GM18498 (cell line): ENCODE measurements at regions not wholly inside any gene's neighbourhood (a gene's known extent, or its start where the extent isn't known, plus 50 kb on each side); places are given as distances from the start of the nearest gene placed in this dataset.

ENCODE experiments used
- ATAC-seq: cut with Tn5 transposase; IDR thresholded peaks from one replicate; pipeline ENCODE4 v1.9.1; 2021; ENCODE audit warnings: mild to moderate bottlenecking, moderate library complexity; ENCODE audit not compliant: unreplicated experiment

- ATAC-seq, result no peak
Measured at GRCh38 chr9:27991221-27991620, 417.9 kb upstream of the C9orf72 start.

- no peak for ATAC-seq
Measured at GRCh38 chr9:28001096-28001495, 427.8 kb upstream of the C9orf72 start.

DNA sequence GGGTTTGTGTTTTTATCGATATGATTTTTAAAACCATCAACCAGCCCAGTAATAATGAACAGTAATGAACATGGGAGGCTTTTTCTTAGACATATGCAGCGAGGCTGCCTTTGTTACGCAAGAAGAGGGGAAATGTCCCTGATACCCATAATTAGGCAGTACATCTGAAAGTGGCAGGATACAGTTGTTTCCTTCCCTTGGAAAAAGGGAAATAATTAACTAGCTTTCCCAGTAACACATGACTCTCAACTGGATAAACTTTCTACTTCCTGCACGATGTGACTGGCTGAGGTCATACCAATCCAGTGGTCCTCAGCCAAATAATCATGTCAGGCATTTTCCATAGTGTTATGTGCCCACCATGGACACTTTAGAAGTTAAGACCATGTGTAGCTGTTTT, 431.6 kb upstream of the C9orf72 start:
- no peak for ATAC-seq

DNA sequence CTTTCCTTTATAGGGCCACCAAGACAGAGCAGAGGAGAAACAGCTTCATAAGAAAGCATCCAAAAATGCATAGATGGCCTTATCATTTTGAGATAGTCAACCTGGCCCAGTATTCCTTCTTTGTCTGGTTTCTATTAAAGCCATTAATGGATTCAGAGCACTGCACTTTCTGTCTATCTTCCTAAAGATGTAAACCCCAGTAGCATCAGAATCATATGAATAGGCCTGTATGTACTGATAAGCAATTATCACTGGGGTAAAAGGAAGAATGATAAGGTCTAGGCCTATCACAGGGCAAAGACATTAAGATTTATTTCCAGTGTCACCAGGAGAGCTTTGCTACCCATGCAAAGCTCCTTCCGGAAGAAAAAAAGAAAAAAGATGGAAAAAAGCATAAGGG, 432.5 kb upstream of the C9orf72 start:
- no peak for ATAC-seq

GRCh38 chr9:28007097-28007817, 434.0 kb upstream of the C9orf72 start:
- ATAC-seq, result no peak

- no peak for ATAC-seq
Measured at GRCh38 chr9:28014212-28014611, 440.9 kb upstream of the C9orf72 start.

DNA sequence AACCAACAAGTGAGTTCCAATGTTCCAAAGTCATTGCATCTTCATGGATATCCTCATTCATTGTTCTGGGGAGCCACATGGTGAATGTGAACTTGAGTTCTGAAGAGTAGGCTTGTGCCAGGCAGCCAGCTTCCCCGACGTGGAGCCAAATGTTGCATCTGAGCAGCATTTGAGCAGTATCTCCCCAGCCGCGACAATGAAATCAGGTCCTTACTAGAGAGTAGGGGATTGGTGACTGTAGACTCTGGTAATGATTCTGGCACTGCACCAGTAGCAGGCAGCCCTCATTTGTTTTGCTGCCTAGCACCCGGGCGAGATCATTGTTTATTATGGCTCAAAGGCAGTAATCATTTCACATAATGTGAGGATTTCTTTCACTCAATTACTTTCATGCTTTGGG, 451.4 kb upstream of the C9orf72 start:
- no peak for ATAC-seq

DNA sequence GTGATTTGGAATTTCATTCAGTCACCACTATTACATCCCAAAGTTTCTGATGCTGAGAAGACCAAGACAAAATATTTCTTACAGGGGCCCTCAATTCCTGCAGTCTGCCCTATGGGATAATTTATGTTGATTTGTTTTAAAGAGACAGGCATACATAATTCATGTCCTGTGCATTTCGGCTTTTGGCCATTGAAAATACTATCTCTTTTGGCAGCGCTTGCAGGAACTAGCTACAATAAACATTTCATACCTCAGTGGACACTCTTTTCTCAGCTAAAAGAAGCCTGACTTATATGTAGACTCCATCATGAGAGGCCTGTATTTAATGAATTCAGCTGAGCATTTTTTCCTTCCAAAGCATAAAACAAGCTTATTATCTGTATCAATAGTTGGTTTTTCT, 451.9 kb upstream of the C9orf72 start:
- ATAC-seq, result no peak

DNA sequence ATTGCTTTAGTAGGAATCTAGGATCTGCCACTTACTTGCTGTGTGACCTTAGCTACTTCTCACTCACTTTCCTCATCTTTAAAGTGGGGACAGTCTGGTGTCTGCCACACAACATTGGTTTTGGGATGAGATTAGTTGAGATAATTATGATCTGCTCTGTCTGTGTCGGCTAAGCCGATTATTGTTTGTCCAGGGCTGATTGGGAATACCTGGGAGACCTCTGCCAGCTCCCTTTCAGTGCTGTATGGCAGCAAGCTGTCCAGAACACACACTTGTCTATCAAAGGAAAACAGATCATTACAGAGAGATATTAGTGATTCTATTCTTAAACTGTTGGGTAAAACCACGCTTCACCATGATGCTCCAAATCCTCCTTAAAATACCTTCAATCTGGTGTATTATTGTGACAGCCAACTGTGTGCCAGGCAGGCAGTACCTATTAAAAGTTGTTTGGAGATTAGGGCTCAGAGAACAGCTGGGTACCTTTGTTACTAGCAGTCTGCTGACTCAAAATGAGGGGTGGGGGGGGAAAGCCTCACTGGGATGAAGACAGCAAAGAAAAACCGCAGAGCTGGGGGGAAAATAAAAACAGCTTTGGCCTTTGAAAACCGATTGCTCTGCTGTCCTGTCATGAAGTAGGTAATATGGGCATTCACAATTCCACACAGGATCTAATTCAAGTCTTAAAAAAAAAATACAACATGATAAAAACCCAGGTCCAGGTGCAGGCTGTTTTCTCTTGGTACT, 458.4 kb upstream of the C9orf72 start:
- ATAC-seq, result no peak

DNA sequence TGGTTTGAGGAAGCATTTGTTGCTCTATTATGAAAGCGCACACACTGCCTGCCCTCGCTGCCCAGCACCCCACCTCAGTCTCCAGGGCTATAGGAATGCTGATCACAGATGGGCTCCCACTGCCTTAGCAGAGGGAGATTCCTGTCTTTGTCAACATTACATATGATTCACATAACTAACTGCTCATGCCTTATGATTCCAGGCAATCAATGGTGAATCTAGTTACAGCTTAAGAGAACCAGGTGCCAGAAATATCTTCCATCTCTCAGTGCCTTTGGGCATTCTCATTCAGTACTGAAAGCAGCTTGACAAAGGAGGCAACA, 458.9 kb upstream of the C9orf72 start:
- no peak for ATAC-seq

GRCh38 chr9:28034242-28034641, 461.0 kb upstream of the C9orf72 start:
- no peak for ATAC-seq

- no peak for ATAC-seq
Measured at GRCh38 chr9:28037968-28038367, 464.7 kb upstream of the C9orf72 start.

- no peak for ATAC-seq
Measured at GRCh38 chr9:28045051-28045450, 471.8 kb upstream of the C9orf72 start.

DNA sequence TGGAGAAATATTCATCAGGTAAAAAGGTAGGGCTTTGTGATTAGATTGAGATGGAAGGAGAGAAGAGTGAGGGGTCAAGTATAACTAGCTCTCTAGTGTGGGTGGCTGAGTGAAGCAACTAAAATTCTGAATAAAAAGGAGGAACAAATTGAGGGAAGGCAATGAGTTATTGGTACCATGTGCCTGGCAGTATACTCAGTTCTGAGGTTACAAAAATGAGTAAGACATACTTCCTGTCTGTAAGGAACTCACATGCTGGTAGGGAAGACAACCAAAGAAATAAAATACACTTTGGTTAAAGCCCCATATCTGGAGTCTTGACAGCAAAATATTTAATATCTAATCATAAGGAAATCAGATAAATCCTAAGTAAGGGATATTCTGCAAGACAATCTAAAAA, 476.8 kb upstream of the C9orf72 start:
- ATAC-seq, result no peak

GRCh38 chr9:28050941-28051340, 477.7 kb upstream of the C9orf72 start:
- no peak for ATAC-seq

DNA sequence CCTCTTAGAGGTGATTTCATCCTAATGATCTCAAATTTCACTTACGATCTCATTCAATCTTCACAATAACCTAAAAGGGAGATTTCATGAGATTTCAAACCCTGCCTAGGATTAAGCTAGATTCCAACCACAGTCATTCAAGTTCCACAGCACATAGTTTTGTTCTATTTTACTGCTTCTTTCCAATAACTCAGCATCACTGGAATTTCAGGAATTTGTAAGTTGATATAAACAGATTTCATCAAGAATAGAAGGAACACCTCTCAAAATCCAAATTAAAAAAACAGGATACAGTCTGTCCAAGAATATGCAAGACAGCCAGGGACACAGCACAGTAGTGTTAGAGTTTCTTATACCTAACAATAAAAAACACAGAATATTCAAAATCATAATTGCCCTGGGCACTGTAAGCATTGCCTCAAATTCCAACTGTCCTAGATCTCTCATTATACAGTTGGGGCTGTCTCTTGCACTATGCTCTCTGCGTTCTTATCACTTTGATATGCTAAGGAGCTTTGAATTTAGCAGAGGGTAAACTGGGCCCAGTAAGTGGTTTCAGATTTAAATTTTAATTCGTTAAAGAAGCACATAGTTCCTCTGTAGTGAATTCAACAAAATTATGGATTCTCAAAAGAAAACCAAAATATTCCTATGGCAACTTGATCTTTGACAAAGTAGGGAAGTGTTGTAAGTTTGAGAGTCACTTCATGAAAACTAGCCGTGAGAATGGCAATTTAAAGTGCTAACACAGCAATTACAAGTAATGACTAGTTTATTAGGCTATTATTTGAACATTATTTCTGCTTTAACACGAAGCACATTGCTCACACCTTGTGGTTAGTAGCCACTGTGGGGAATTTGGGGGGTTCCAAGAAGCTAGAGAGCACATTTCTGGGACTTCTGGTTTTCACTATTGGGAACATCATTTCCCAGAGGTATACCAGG, 478.6 kb upstream of the C9orf72 start:
- no peak for ATAC-seq

GRCh38 chr9:28053096-28053777, 480.0 kb upstream of the C9orf72 start:
- no peak for ATAC-seq

GRCh38 chr9:28056006-28056405, 482.7 kb upstream of the C9orf72 start:
- ATAC-seq, result no peak

DNA sequence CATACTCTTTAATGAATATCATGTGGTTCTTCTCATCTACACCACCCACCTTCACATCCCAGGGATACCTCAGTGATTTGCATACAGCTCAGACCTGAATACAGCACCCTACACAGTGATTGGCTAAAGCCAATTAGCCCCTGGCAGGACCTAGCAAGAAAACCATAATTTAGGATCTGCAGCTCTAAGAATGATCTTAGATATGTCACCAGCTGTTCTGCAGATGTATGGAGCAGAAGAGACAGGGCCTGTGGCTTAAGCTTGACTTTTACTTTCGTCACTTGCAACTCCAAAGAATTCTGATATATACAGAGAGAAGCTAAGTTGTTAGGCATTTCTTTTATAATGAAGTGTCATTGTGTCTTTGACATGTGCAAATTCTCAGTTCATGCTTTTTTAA, 483.2 kb upstream of the C9orf72 start:
- ATAC-seq, result no peak

GRCh38 chr9:28059192-28059591, 485.9 kb upstream of the C9orf72 start:
- no peak for ATAC-seq

DNA sequence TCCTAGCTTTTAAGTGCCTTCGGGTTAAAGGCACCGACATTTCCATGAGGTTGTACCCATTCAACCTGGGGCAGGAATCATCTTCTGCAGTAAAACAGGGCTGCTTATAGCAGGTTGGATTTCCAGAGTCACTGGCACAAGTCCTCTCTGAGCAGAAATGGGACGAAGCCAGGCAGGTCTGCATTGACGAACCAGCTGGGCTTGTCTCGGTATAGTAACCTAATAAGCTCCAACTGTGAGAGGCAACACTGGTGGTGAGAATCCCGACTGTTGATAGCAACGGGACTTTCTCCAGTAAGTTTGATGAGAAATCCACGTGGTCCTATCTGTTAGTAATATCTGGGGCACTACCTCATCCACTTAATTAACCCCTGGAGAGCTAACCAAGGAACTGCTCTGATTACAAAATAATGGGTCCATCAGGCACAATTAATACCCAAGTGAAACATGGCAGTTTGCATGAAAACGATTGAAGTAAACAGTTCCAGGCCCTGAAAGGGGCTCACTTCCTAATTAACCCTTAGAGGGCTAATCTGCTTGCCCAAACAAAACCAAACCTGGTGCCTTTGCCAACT, 491.0 kb upstream of the C9orf72 start:
- ATAC-seq, result no peak
